HG03520 (cell line): ENCODE measurements at regions not wholly inside any gene's neighbourhood (a gene's known extent, or its start where the extent isn't known, plus 50 kb on each side); places are given as distances from the start of the nearest gene placed in this dataset.

Experiments used
- ATAC-seq: cut with Tn5 transposase; IDR thresholded peaks from one replicate; pipeline ENCODE4 v1.9.1; 2021; ENCODE audit warnings: mild to moderate bottlenecking, moderate library complexity; ENCODE audit not compliant: unreplicated experiment

GRCh38 chr9:75397836-75398235 lies 309.5 kb downstream of the OSTF1 start:
- ATAC-seq, result no peak

- no peak for ATAC-seq
Observed at GRCh38 chr9:75408391-75408790, 320.1 kb downstream of the OSTF1 start.

GRCh38 chr9:75410405-75410804 lies 322.1 kb downstream of the OSTF1 start:
- ATAC-seq, result no peak

GRCh38 chr9:75414371-75415160 lies 326.3 kb downstream of the OSTF1 start:
- ATAC-seq, result no peak

- no peak for ATAC-seq
Observed at GRCh38 chr9:75417471-75417870, 329.2 kb downstream of the OSTF1 start.

- peak; percentile 70 for ATAC-seq
Observed at GRCh38 chr9:75418518-75418917, 330.2 kb downstream of the OSTF1 start.

- ATAC-seq, result peak; percentile 51
Observed at GRCh38 chr9:75422944-75423522, 334.7 kb downstream of the OSTF1 start.

- no peak for ATAC-seq
Observed at GRCh38 chr9:75429531-75430475, 341.5 kb downstream of the OSTF1 start.

- ATAC-seq, result no peak
Observed at GRCh38 chr9:75431375-75431774, 343.1 kb downstream of the OSTF1 start.

- no peak for ATAC-seq
Observed at GRCh38 chr9:75432386-75432785, 344.1 kb downstream of the OSTF1 start.

- ATAC-seq, result no peak
Observed at GRCh38 chr9:75432888-75433287, 344.6 kb downstream of the OSTF1 start.

GRCh38 chr9:75438716-75439115 lies 350.4 kb downstream of the OSTF1 start:
- ATAC-seq, result no peak

- no peak for ATAC-seq
Observed at GRCh38 chr9:75440914-75441313, 352.6 kb downstream of the OSTF1 start.

- no peak for ATAC-seq
Observed at GRCh38 chr9:75445144-75445543, 356.8 kb downstream of the OSTF1 start.

- no peak for ATAC-seq
Observed at GRCh38 chr9:75447281-75447680, 359.0 kb downstream of the OSTF1 start.

- no peak for ATAC-seq
Observed at GRCh38 chr9:75448281-75448680, 360.0 kb downstream of the OSTF1 start.

GRCh38 chr9:75448955-75449354 lies 360.6 kb downstream of the OSTF1 start:
- no peak for ATAC-seq

GRCh38 chr9:75451045-75451444 lies 362.7 kb downstream of the OSTF1 start:
- no peak for ATAC-seq

GRCh38 chr9:75451505-75451904 lies 363.2 kb downstream of the OSTF1 start:
- no peak for ATAC-seq

GRCh38 chr9:75452512-75452911 lies 364.2 kb downstream of the OSTF1 start:
- no peak for ATAC-seq

GRCh38 chr9:75454043-75454442 lies 365.7 kb downstream of the OSTF1 start:
- no peak for ATAC-seq

GRCh38 chr9:75454891-75455290 lies 366.6 kb downstream of the OSTF1 start:
- no peak for ATAC-seq
